Peyer's patch (tissue), 4 donors: ENCODE measurements at regions not wholly inside any gene's neighbourhood (a gene's known extent, or its start where the extent isn't known, plus 50 kb on each side); places are given as distances from the start of the nearest gene placed in this dataset.

Source experiments
- CTCF ChIP-seq, 6 experiments: fragments of 450-650 bp in 4 of 6; fragments of 200-600 bp in 2 of 6; sonication (generic) in 1 of 6; IDR thresholded peaks; one replicate each; pipeline ENCODE4 v1.5.1; 2017 to 2019; ENCODE audit warnings: antibody characterized with exemption in 6 of 6, mild to moderate bottlenecking in 3 of 6, moderate library complexity in 1 of 6
- POLR2A ChIP-seq, 2 donors: fragments of 450-650 bp; IDR thresholded peaks; one replicate each; pipeline ENCODE4 v1.5.1; 2017; ENCODE audit warnings: antibody characterized with exemption in 2 of 2, mild to moderate bottlenecking in 2 of 2, moderate library complexity in 2 of 2

- TF ChIP-seq CTCF (IDR thresholded peaks at IDR 0.05) (no peak), POLR2A (IDR thresholded peaks at IDR 0.05) (no peak)
Observed at GRCh38 chr12:23458640-23459039, 490.8 kb downstream of the SOX5 start.
